GM18873 (cell line): ENCODE measurements at regions not wholly inside any gene's neighbourhood (a gene's known extent, or its start where the extent isn't known, plus 50 kb on each side); places are given as distances from the start of the nearest gene placed in this dataset.
A peak's percentile ranks its signal among the peaks of the same experiment; 100 is the strongest.

Experiments used
- ATAC-seq: cut with Tn5 transposase; IDR thresholded peaks from one replicate; pipeline ENCODE4 v1.9.1; 2021; ENCODE audit warnings: mild to moderate bottlenecking, moderate library complexity, moderate number of reproducible peaks; ENCODE audit not compliant: unreplicated experiment, low FRiP score

DNA sequence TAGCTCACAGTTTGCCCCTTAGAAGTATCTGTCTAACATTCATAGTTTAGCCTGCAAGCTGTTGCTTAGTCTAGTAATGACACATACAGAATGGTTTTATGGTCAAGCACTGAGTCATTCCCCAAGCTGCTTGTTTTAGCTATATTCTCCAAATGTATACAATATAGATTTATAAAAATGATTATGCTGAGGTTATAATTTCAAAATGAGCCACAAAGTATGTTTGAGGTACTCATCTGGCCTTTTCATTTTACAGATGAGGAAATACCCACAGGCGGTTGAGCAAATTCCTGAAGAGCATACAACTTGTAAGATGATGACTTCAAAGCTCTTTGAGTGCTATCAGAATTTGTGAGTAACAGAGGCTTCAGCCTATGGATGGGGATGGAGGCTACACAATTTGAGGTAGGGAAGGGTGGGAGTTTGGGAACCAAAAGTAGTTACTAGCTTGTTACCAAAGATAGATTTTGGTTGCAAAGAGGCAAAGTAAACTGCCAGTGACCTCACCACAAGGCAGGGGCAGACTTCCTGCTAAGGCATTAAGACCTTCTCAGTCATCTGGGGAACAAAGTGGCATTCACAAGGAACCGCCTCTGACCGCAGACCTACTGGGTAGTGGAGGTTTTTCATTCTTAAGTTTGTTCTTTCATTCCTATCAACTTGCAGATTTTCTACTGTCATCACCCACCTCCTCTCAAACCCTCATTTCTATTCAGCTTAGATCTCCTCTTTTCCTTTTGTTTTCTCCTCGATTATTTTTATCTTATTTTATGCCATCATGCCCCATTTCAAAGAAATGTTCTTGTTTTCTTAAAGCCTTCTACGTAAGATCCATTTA is 257.2 kb upstream of the NECTIN3 start:
- peak; percentile 82 for ATAC-seq

DNA sequence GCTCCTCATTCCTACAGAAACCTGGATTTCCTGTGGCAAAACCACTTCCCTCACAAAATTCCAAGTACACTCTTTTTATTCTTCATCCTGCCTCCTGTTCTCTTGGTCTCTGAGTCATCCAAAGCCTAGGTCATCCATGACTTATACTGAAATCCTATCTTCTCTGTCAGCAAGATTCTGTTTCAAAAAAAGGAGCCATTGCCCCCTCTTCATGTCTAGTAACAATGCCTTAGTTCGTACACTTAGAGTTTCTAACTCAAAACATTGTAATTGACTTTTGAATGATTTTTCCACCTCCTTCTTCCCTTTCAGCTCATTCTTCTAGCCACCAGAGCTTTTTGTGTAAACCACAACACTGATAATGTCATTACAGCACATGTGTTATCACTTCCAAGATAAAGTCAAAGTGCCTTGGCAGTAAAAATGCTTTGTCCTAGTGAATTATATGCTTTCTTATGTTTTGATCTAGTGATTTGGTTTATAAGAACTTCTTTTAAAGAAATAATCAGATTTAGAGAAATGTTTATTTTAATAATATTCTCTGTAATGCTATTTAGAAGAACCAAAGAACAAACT is 256.5 kb upstream of the NECTIN3 start:
- no peak for ATAC-seq

DNA sequence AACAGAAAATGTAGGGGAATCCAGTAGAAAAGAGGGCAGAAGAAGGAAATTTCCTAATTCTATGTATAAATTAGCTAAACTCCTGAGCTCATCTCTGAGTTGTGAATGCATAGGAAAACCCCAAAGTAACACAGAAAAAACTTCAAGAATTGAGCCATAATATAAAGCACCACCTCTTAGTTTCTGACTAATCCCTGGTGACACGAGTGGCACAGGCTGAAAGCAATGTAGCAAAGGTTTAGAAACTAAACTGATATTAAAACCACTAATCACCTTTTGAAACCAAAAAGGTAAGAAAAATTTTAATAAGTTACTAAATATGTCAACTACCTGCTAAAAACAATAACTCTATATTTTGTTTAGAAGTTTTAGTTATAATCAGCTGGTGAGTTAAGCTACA is 255.6 kb upstream of the NECTIN3 start:
- peak; percentile 54 for ATAC-seq

DNA sequence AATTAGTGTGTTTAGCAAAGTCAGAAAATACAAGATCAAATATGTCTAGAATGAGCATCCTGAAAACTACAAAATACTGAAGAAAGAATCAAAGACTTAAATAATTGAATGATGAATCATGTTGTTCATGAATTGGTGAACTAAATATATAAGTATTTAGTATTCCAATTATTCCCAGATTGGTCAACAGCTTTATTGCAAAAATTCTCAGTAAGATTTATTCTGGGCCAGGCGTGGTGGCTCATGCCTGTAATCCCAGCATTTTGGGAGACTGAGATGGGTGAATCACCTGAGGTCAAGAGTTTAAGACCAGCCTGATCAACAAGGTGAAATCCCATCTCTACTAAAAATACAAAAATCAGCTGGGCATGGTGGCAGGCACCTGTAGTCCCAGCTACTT is 250.0 kb upstream of the NECTIN3 start:
- no peak for ATAC-seq

DNA sequence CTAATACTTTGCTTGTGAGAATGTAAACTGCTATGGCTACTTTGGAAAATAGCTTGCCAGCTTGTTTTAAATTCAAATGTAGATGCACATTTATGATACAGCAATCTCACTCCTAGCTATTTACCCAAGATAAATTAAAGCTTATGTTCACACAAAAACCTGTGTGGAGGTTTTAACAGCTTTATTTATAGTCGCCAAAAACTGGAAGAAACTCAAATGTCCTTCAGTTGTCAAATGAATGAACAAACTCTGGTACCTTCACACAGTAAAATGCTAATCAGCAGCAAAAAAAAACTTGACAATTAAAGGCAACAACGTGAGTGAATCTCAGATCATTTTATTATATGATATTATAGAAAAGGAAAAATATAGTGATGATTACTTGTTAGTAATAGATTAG is 248.6 kb upstream of the NECTIN3 start:
- ATAC-seq = no peak

DNA sequence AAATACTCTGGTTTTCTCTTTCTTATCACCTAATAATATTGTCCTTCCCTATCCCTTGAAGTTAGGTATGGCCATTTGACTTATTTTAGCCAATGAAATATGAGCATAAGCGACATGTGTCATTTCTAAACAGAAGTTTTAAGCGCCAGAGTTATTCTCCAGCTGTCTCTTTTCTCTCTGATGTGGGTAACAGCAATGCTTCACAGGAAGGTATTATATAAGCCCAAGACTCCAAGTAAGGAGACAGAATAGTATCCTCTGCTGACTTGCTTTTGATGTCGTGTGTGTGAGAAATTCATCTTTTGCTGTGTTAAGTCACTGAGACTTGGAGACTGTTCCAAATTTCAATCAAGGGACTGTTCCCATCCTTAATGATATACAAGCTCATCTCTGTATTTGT is 224.6 kb upstream of the NECTIN3 start:
- no peak for ATAC-seq

DNA sequence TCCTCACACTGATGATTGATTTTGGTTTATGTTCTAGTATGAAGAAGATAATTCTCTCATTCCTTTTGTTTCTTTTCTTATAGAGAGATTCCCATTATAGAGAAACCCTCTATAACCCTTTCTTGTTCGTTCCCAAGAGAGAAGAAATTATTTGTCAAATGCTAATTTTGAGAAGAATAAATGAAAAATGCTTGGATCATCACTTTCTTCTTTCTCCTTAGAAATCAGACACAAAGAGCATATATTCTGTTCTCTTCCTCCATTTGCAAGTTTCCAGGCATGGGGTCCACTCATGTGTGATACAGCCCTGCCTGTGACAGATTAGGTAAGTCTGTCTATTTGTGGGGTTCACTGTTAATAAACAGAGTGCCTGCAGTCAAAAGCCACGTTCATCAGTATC is 222.6 kb upstream of the NECTIN3 start:
- ATAC-seq = no peak

DNA sequence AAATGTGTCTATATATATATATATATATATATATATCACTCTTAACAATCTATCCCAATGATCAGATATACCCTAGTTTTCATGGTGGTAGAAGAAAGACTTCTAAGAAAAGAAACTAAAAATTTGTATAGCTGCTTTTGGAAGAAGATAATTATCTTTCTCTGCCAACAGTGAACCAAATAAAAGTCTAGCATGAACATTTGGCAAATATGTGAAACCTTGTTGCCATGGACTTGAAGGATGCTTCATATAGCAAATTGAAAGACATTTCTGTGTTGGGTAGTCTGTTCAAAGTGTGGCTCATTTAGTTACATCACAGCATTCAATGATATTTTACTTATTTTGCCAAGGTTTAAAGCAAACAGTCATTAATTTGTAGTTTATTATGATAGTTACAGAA is 219.9 kb upstream of the NECTIN3 start:
- no peak for ATAC-seq

DNA sequence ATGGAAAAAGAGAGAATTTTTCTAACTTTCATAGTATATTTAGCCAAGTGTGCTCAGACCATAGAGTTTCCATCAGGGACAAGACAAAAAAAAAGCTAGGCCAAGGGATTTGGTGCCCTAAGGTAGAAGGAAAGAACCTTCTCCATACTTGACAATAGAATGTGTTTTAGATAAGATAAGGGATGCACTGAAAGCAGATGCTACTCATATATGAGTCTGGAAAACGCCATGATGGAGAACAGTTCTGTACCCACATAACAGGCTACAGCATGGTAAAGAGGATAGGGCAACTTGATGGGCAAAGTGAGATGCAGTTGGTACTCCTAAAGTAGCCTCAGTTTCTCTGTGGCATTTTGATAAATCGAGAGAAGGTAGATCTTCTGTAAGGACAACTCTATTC is 216.4 kb upstream of the NECTIN3 start:
- no peak for ATAC-seq

DNA sequence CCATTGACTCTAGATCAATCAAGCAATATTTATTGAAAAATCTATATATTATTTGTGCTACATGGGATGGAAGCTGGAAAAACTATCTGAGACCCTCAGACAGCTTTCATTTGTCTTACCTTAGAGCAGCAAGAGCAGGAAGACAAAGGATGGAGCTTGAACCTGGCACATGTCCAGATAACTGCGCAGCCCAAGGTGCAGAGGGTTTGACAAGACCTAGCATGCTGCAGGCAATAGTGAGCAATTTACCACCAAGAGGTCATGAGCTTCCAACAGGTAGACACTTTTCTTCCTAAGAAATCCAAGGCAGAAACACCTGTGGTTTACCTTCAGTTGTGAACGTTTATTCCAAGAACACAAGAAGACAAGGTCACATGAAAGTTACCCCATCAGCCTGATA is 214.7 kb upstream of the NECTIN3 start:
- ATAC-seq = no peak

DNA sequence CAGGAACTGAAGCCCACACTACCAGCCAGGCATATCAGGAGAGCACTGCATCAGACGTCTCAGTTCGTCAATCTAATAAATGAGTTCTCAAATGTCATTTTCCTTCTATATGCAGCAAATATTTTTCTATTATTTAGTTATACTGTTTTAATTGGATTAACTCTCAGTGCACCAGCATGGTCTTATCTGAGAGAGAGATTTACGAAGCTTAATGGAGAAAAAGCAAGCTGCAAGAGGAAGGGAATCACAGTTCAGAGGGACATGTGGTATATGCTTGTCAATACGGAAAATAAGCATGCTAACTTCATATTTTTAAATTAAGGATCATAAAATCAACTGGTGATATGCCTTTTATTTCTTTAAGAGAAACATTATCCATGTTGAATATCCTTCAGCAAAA is 213.1 kb upstream of the NECTIN3 start:
- no peak for ATAC-seq

DNA sequence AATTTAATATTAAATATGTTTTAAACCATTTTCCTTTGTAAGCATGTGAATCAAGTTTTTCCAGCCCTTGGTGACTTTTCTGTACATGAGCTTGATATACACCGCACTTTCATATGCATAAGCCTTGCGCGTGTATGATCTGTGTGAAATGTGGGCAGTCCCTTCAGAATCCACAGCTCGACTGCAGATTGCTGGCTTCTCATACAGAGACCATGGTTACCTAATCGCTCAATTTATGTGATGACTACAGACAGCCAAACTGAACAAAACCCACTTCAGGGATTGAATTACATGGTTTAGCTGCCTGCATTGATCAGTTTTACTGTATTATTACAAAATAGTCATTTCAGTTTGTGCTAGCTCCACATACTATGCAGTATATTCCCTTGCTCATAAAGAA is 212.3 kb upstream of the NECTIN3 start:
- ATAC-seq = no peak

DNA sequence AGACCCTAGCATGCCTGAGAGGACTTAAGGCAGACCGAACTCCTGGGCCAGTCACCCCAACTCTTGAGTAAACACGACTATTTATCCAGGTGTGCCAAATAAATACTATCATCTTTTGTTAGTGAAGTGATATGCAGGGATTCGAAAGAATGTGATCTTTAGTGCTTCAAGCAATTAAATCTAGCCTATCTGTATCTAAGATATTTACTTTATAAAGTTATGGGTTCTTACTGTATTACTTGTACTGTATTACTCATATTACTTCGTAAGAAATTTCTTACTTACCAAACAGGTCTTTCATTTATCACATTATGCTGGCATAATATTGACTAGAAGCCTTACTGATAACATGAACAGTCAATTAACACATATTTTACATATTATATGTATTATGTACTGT is 211.6 kb upstream of the NECTIN3 start:
- ATAC-seq = no peak

DNA sequence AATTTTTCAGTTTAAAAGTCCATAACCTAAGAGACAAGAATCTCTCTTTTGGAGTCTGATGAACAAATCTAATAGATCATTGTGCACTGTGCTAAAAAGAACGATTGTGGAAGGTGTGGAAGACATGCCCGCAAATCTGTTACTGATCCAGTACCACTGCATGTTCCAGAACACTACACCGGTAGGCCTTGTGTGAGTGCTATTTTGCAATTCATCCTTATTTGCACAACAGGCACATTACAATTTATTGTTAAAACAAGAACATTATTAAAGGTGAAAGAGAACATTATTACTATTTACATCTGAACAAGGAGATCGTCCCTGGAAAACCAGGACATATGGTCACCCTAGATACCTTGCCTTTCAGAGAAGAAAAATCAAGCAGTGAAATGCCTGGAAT is 205.7 kb upstream of the NECTIN3 start:
- ATAC-seq = no peak

DNA sequence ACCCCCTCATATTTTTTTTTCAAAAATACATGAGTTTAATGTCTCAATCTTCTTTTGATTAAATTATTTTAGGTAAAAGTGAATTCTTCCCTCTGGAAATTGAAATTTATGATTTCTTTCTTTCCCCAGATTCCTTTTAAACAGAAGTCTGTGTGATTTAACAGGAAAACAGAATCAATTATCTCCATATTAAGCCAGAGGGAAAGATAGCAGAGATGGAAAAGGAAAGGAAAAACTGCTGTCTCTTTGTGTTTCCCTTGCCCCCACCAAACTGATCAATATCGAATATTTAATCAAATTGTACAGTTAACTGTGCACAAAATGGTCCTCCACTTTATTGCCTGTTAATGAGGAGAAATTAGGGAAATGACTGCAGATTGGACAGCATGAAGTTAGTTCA is 203.5 kb upstream of the NECTIN3 start:
- ATAC-seq = no peak

DNA sequence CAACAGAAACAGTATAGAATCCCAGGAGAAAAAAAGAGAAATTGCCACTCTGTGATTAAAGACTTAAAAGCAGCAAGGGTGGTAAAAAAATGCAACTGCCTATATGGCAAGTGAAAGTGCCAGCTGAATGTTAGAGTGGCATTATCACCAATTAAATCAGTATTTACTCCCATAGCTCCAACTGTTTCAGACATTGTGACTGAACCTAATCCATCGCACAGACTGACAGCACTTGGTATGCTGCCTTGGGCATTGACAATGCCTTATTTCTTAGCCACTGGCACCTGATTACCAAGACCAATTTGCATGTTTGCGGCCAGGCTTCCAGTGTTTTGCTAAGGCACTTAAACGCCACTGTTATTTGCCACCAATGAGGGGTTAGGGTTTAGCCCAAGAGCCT is 201.9 kb upstream of the NECTIN3 start:
- ATAC-seq = no peak

DNA sequence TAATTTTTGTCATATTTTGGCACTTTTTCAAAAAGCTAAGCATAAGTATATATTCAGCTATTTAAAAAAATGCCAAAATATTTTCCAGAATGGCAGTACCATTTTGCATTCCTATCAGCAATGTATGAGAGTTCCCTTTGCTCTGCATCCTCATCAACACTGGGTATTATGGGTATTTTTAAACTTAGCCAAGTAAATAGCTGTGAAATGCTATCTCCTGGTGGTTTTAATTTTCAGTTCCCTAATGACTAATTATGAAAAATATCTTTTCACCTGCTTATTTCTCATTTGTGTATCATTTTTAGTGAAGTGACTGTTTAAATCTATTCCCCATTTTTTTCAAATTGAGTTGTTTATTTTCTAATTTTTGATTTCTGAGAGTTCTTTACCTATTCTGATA is 199.7 kb upstream of the NECTIN3 start:
- no peak for ATAC-seq

DNA sequence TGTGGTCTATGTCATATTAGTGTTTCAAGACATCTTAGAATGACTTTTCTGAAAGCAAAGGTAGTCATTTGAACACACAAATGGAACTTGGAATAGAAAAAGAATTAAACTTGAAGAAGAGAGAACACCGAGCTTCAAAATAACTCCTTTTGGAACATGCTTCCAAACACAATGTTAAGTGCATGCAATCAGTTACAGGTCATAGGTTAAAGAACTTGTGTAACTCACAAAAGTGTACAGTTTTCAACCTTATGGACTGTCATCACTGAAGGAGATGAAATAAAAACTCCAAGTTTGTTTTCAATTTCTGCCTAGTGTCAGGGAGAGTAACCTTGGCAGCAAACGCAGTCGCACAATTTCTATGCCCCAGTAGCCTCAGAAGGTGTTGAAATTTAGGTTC is 192.9 kb upstream of the NECTIN3 start:
- ATAC-seq = no peak

DNA sequence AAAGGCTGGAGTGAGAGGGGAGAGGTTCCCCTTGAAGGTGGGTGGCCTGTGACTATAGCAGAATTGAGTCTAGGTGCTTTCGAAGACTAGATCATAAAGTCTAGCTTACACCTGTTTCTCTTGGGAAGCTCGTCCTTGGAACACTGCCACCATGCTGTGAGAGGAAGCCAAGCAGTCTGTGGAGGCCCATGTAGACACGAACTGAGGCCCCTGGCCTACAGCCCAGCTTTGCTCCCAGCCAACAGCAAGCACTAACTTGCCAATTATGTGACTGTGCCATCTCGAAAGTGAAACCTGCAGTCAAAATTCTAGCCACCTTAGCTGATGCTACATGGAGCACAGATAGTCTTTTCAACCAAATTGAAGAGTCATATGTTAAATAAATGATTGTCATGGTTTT is 190.5 kb upstream of the NECTIN3 start:
- no peak for ATAC-seq

DNA sequence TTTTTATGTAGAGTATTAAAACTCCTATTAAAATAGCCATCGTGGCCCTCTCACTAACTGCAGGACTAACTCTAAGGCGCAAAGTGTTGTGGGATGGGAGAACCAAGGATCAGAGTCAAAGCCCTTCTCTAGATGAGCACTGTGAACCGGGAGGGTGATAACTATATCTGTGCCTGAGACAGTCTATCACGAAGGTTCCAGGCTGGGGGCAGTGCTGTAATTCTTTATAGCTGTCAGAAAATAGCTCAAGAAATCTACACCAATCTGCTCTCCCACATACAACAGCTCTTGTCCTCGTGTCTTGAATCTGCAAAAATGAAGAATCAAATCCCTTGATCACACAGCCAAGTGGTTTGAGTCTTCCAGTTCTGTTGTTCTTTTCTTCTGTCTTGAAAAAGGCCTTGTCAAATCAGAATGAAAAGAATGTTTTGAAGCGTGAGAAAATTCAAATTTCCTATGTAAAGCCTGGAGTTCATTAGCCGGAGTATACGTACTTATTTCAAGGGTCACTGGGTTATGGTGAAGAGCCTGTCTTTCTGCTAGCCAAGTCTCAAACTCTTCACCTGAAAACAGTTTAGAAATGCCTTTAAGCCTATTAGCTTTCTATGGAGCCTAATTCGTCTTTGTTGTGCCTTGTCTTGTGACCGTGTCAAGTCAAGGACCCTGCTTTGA is 185.3 kb upstream of the NECTIN3 start:
- no peak for ATAC-seq

DNA sequence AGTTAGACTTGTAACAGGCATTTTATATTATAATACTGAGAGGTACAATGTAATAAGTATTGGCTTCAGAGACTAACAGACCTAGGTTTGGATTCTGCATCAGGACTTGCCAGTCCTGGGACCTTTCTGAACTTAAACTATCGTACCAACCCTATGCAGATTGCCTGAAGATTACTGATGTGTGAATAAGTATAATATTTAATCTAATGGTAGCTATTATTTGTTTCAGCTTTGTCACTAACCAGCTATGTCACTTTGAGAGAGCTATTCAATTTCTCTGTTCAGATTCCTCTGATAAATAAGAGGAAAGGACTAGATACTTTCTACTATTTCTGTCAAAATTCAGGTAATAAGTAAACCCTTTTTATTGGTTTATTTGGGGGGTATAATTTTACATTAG is 184.4 kb upstream of the NECTIN3 start:
- no peak for ATAC-seq
